Epithelial cell of esophagus (primary cell): ENCODE measurements at regions not wholly inside any gene's neighbourhood (a gene's known extent, or its start where the extent isn't known, plus 50 kb on each side); places are given as distances from the start of the nearest gene placed in this dataset.
"Not testable (repeated sequence)": the region's sequence is repeated elsewhere in the genome, so short reads cannot be mapped to it uniquely, and the experiment has no call there.

ENCODE experiments used
- DNase-seq: peaks from one replicate; pipeline ENCODE4 v3.0.0; 2010; ENCODE audit warnings: low read depth
- H3K4me3 ChIP-seq: 2 replicates; pipeline ENCODE4 v1.5.1; 2011; ENCODE audit warnings: mild to moderate bottlenecking, low read length, control low read depth
- TF ChIP-seq, protein P1 (sequence below): IDR thresholded peaks from 2 replicates; pipeline ENCODE4 v1.5.1; 2011; ENCODE audit warnings: low read depth, mild to moderate bottlenecking, low read length, control low read depth, inconsistent platforms; ENCODE audit not compliant: insufficient read depth; ENCODE audit errors: missing control alignments

DNA sequence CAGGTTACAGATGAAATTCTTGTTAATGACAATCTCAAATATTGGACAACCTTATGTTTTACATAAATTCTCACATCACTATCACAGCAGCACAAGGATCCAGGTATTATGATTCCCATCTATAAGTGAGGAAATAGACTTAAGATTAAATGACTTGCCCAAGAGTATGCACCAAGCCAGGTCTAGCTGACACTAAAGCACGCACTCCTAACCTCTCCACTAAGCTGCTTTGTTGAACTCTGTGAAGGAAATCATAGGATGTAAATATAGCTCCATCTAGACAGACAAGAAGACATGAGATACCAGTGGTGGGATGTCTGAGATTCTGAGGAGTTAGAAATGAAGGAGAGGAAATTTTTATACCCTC, 87.9 kb downstream of the PHLDA1 start:
- TF ChIP-seq, protein P1, sequence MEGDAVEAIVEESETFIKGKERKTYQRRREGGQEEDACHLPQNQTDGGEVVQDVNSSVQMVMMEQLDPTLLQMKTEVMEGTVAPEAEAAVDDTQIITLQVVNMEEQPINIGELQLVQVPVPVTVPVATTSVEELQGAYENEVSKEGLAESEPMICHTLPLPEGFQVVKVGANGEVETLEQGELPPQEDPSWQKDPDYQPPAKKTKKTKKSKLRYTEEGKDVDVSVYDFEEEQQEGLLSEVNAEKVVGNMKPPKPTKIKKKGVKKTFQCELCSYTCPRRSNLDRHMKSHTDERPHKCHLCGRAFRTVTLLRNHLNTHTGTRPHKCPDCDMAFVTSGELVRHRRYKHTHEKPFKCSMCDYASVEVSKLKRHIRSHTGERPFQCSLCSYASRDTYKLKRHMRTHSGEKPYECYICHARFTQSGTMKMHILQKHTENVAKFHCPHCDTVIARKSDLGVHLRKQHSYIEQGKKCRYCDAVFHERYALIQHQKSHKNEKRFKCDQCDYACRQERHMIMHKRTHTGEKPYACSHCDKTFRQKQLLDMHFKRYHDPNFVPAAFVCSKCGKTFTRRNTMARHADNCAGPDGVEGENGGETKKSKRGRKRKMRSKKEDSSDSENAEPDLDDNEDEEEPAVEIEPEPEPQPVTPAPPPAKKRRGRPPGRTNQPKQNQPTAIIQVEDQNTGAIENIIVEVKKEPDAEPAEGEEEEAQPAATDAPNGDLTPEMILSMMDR: no peak
- H3K4me3 ChIP-seq: no peak overlapping the region
- no peak for DNase-seq

DNA sequence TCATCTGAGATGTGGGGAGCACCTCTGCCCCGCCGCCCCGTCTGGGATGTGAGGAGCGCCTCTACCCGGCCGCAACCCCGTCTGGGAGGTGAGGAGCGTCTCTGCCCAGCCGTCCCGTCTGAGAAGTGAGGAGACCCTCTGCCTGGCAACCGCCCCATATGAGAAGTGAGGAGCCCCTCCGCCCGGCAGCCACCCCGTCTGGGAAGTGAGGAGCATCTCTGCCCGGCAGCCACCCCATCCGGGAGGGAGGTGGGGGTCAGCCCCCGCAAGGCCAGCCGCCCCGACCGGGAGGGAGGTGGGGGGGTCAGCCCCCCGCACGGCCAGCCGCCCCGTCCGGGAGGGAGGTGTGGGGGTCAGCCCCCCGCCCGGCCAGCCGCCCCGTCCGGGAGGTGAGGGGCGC, 89.9 kb downstream of the PHLDA1 start:
- not testable (repeated sequence) for DNase-seq, H3K4me3 ChIP-seq

DNA sequence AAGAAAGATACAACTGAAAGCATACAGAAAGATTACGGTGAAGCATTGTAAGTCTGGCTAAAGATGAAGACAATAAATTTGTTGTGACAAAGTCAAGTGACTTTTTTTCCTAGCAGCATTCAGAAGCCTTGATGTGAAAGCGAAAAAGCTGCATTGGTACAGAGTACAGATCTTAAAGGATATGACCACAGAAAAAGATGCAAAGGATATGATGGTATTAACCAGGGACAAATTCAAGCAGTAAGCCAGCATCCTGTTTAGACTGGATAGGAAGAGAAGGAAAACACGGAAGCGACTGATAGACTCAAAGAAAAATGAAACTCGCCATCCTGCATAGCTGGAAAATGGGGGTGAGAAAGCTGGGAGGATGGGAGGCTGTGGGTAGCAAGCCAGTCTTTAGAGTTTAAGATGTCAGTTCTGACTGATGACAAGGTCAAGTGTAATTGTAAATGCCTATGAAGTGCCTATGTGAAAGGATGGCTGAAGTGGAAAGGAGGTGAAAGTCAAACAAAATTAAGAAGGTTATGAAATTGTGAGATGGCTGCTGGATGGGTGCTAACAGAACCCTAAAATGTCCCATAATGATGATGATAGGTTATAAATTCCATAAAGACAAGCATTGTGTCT, 92.4 kb downstream of the PHLDA1 start:
- H3K4me3 ChIP-seq: no peak overlapping the region
- TF ChIP-seq, protein P1: no peak
- DNase-seq: no peak

DNA sequence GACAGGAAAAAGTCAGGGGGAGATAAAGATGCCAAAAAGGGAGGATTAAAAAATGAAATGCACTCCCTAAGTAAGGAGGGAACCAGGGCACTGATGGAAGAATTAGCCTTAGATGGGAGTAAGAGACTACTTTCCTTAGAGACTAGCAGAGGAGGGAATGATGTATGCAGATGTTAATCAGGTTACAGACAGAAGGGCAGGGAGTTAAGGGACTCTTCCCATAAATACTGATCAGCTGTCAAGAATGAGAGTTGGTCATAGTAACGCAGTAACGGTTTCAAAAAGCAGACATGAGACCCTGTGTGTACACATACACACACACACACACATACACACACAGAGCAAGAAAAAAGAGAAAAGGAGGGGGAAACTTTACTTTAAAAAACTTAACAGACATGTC, 93.4 kb downstream of the PHLDA1 start:
- DNase-seq: no peak
- TF ChIP-seq, protein P1: no peak
- H3K4me3 ChIP-seq: no peak overlapping the region

DNA sequence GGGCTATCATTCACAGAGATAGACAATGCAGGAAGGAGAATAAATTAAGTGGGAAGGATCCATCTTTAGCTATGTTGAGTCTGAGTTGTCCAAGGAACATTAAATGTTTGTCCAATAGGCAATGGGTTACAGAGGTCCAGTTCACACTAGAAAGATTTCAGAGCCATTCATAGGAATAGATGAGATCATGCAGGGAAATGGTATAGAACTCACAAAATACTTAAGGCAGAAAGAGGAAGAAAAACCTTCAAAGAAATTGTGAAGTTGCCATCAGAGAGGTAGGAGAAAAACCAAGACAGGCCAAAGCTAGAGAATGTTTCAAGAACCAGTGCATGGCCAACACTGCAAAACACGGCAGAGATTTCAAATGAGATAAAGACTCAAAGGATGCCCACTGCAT, 94.1 kb downstream of the PHLDA1 start:
- no peak for DNase-seq
- TF ChIP-seq, protein P1: no peak

DNA sequence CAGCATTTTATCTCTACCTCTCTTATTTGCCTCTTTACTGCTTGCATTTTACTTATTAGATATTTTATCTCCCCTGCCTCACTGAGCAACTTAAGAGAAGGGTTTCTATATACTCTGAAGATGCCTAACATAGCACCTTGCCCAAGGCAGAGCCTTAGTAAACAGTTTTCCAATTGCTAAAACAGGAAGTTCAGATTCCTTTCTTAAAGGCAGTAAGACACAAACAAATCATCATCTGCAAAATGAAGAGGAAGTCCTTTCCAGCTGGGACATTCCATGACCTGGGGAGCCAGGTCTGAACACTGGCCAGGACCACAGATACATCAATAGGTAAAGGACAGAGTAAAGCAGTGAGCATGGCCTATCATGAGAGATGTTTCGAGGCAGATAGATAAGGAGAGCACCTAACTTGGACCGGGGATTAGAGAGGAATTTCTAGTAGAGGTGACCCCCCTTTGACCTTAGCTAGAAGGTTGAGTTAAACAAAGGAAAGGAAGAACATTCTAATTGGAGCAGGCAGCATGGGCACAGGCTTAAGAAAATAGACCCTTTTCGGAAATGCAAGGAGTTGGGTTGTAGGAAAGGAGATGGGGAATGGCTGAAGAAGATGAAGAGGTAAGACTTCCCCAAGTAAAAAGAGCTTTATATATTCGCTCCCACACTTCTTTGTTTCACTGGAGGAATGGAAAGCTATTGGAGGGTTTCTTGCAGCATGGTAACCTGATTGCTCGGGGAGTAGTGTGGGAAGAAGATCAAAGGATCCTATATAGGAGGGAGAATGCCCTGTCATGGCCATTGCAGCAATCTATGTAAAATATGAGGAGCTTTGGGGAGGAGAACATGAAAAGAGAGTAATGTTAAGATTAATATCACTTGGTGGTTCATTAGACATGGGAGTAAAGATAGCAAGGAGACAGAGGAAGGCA, 94.8 kb downstream of the PHLDA1 start:
- TF ChIP-seq, protein P1: no peak
- no peak overlapping the region for H3K4me3 ChIP-seq
- DNase-seq: no peak

More for the DNA sequence above, 94.1 kb downstream of the PHLDA1 start:
- H3K4me3 ChIP-seq: no peak overlapping the region

DNA sequence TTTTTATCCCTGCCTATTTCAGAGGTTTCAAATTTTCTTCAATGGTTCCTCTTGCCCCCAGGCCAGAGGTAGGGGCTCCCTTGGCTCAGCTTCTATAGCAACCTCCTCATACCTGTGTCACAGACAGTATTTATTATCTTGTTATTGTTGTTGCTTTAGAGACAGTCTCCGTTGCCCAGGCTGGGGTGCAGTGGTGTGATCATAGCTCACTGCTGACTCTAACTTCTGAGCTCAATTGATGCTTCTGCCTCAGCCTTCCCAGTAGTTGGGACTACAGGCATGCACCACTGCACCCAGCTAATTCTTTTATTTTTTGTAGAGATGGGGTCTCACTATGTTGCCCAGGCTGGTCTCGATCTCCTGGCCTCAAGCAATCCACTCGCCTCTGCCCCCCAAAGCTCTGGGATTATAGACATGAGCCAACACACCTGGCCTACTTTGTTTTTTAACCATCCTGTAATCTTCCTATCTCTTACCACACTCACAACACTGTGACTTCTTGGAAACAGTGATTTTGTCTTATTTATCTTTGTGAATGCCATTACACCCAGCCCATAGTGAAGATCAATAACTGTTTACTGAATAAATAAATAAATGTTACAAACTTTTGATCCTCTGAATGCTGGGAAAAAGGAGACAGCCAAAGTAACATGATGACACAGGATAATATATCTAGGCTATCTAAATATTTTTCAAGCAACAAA, 95.9 kb downstream of the PHLDA1 start:
- TF ChIP-seq, protein P1: no peak
- DNase-seq: no peak
- H3K4me3 ChIP-seq: no peak overlapping the region
